ENCODE measurements at regions not wholly inside any gene's neighbourhood (a gene's known extent, or its start where the extent isn't known, plus 50 kb on each side); places are given as distances from the start of the nearest gene placed in this dataset.

DNA sequence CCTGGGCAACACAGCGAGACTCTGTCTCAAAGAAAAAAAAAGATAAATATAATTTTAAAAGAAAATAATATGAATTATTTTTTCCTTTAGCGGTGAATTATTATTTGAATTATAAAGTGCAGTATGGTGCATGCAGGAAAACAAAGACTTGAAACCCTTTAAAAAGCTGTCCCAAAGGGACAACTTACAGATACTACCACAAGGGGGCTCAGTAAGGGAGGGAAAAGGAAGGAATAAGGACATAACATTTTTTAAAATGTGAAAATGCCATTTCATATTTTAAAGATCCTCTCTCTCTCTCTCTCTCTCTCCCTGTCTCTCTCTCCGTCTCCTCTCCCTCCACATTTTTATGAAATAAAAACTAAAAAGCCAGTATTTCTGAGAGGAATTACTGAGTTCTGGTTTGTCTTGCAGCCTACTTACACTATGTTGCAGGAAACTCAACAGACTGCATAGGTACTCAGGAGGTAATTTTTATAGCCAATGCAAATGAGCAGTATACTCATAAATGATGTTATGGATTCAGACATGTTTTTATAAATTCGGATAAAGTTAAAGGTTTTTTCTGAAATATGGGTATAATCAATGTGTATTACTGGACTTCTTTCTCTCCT is 455.0 kb upstream of the GJE1 start:
- DNase-seq (ENCODE audit: low read depth in 2 of 2): no peak

DNA sequence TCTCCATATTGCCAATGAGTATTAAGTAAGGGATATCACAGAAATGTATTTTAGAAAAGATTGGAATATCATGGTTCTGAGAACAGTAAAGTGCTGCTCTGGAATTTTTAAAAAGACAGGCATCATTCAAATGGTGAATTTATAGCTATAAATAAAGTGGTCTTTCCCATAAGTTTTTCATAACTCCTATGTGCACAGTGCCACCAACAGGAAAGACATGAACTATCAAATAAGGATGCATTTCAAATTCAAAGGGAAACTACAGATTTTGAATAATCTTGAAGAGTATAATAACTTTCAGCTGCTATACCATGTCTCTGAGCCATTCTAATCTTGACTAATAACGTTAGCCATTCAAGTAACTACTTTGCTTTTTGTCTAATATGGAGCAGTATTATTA is 456.8 kb upstream of the GJE1 start:
- no peak for DNase-seq (ENCODE audit: low read depth in 2 of 2)

DNA sequence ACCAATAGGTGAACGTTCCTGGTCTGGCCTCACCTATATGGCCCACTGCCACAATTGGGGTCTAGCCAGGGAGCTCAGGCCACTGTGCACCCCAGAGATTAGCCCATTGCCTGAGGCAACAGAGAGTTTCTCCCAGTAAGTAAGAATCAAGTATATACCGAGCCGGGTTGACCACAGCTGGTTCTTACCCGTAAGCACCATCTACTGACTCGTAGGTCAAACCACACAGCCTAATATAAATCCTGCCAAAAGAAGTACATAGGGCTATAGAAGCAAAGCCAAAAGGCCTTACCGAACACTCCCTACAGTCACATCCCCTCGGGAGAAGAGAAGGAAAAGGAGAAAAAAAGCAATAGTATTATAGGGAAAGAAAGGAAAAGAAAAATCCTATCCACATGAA is 463.6 kb upstream of the GJE1 start:
- no peak for DNase-seq (ENCODE audit: low read depth in 2 of 2)

DNA sequence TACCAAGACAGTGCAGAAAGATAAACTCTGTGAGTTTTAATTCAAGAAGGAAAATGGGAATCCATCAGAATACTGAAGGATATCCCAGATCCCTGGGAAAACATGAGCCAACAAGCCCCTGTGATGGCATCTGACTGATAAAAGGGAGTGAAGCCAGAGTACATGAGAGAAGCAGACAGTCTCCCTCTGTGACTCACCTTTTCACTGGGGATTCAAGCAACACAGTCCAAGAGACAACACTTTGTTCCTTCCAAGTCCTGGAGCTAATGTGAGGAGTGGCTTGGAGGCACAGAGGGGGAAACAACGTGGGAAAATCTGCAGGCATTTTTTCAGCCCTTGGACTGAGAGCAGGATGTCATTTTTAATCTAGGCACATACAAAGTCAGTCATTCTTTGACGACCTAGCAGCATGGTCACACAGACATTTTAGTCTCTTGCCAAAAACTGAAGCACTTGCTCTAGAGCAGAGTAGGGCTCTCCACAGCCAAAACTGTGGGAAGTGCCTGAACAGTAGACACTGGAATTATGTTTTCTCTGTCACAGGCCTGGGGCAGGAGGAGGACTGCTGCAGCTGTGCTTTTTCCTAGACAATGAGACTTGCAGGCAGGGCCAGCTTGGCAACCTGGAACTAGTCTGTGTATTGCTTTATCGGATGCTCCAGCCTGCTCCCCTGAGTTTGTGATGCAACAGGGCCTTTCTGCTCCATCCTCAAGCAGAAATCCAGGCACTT is 465.0 kb upstream of the GJE1 start:
- DNase-seq (ENCODE audit: low read depth in 2 of 2): no peak

DNA sequence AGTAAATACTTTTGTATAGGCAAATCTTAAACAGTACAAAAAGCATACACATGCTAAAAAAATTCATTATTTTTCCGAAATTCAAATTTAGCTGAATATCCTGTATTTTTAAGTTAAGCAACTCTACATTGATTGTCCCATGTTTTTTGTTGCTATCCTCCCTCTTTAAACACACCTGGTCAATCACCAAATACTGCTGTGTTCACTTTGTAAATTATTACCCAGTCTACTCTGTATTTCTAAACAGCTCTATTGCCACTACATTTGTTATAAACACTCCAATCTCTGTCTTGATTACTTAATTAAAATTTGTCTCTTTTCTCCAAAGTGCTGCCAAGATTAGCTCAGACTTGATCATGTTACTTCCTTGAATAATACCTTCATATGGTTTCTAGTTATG is 466.5 kb upstream of the GJE1 start:
- no peak for DNase-seq (ENCODE audit: low read depth in 2 of 2)

DNA sequence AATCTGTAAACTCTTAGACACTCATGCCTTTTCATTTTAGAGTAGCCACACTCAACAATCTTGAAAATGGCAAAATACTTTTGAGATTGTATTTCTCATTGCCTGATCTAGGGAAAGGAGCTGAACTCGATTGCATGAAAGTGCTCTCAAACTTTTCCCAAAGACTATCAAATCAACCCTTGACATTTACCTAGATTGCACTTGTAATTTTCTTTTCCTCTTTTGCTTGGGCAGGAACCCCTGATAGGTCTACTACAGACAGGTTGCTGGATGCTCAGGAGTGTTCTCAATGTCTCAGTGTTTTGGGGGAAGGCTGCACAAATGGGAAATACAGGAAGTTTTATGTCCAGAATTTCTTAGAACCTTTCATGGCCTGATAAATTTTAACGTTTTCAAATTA is 468.0 kb upstream of the GJE1 start:
- no peak for DNase-seq (ENCODE audit: low read depth in 2 of 2)

DNA sequence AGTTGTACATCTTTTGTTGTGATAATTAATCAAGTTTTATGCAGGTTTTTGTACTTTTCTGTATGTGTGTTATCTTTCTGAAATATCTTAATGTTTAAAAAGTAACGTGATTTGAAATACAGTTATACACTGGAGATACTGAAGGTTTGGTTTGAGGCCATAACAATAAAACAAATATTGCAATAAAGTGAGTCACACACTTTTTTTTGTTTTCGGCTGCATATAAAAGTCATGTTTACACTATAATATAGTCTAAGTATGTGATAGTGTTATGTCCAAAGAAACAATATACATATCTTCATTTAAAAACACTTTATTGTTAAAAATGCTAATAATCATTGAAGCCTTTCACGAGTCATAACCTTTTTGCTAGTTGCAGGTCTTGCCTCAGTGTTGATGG is 473.1 kb upstream of the GJE1 start:
- no peak for DNase-seq (ENCODE audit: low read depth in 2 of 2)

DNA sequence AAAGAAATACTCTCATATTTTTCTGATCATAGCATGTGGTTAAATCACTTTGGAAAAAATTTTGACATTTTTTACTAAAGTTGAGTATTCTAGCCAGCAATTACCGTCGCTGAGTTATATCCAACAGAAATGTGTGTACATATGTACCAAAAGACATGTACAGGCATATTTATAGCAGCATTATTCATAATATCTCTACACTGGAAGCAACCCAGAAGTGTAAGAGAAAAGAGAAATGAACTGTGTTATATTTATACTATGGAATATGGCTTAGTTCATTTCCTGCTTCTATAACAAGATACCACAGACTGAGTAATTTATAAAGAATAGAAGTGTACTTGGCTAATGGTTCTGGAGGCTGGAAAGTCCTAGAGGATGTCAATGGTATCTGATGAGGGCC is 474.0 kb upstream of the GJE1 start:
- no peak for DNase-seq (ENCODE audit: low read depth in 2 of 2)

DNA sequence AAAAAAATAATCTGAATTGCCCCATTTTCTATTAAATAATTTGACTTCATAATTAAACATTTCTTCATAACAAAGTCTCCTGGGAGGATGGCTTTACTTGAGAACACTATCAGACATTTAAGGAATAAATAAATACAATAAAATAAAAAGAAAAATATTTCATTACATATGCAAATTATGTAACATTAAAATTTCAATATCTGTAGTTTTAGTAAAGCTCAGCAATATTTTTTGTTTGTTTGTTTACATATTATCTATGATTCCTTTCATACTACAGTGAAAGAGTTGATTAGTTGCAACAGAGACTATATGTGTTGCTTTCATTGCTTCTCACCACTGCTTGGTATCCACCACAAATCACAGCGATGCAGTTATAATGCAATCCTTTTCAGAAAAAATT is 474.9 kb upstream of the GJE1 start:
- DNase-seq (ENCODE audit: low read depth in 2 of 2): no peak

DNA sequence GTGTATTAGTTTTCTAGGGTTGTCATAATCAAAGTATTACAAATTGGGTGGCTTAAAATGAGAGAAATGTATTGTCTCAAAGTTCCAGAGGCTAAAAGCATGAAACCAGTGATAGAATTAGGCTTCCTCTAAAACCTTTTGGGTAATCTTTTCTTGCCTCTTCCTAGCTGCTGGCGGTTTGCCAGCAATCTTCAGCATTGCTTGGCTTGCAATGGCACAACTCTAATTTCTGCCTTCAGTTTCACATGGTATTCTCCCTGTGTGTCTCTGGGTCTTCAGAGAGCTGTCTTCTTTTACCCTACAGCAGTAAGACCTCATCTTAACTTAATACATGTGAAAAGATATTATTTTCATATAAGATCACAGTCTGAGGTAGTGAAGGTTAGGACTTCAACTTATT is 479.1 kb upstream of the GJE1 start:
- DNase-seq (ENCODE audit: low read depth in 2 of 2): no peak

DNA sequence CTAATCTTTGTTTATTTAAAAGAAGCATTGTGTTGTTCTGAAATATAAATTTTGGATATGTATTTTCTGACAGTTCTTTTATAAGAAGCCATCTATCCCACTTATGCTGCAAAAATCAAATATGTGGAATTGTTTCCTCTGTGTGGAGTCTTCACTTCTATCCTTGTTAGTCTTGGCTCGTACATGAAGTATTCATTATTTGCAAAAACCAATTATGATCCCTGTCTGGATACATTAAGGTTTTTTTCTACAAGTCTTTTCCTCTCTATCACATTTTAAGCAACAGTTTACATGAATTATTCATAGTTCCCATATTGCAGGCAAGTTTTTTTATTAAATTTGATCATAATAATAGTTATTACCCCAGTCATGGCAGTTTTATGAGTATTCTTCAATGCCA is 490.8 kb upstream of the GJE1 start:
- no peak for DNase-seq (ENCODE audit: low read depth in 2 of 2)

DNA sequence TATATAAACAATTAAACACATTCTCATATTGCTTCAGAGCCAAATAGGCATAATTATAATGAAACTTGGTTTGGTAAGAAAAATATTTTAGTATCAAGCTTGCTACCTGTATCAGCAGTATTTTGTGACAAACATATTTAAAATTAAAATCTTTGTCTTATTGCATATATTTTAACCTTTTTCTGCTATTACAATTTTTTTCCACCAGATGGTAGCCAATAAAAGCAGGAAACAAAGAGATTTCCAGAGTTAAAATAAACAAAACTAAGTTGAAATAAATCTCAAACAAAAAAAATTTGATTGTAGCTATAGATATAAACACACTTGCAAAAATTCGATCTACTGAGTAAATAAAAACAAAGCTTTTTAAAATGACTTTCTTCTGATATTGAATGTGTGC is 491.3 kb upstream of the GJE1 start:
- no peak for DNase-seq (ENCODE audit: low read depth in 2 of 2)

DNA sequence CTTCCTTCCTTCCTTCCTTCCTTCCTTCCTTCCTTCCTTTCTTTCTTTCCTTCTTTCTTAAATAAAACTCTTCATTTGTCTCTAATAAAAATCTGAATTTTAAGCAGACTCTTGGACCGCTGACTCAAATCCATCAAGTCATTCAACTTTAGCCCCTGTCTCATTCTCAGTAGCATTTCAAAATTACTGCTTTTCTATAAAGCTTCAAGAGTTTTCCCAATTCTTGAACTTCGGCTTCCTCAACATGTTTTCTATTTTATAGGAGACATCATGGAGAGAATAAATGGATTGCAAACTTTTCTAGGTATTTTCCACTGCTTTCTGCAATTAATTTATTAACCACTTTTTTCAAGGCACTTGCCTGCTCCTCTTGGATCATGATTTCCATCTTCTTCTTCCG is 497.1 kb upstream of the GJE1 start:
- DNase-seq (ENCODE audit: low read depth in 2 of 2): no peak

DNA sequence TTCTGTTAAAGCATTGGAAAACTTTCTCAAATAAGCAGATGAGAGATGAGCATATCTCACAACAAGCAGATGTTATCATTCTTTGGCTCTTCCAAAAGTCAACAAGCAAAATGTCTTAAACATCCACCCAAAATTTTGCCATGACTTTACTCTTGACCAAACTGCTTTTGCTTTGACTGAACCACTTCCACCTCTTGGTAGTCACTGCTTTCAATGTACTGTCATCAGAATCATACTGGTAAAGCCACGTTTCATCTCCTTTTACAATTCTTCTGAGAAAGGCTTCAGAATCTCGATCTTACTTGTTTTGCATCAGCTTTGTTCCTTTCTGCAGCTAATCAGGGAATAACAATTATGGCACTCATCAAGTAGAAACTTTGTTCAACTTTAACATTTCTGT is 498.5 kb upstream of the GJE1 start:
- no peak for DNase-seq (ENCODE audit: low read depth in 2 of 2)

DNA sequence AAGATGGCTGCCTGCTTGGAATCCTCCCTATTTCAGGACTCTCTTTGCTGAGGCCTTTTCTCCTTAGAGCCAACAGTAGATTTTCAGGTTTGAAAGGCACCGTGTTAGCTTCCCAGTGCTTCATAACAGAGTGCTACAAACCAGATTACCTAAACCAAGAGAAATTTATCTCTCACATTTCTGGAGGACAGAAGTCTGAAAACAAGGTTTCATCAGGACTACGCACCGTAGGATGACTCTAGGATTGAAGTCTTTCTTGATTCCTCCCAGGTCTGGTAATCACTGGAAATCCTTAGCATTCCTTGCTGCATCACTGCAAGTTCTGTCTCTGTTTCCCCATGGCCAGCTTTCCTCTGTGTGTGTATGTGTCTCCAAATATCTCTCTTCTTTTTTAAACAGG is 508.4 kb upstream of the GJE1 start:
- no peak for DNase-seq (ENCODE audit: low read depth in 2 of 2)

DNA sequence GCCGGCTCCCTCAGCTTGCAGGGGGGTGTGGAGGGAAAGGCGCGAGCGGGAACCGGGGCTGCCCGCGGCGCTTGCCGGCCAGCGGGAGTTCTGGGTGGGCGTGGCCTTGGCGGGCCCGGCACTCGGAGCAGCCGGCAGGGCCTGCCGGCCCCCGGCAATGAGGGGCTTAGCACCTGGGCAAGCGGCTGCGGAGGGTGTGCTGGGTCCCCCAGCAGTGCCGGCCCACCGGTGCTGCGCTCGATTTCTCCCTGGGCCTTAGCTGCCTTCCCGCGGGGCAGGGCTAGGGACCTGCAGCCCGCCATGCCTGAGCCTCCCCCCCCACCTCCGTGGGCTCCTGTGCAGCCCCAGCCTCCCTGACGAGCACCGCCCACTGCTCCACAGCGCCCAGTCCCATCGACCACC is 514.5 kb upstream of the GJE1 start:
- no peak for DNase-seq (ENCODE audit: low read depth in 2 of 2)

DNA sequence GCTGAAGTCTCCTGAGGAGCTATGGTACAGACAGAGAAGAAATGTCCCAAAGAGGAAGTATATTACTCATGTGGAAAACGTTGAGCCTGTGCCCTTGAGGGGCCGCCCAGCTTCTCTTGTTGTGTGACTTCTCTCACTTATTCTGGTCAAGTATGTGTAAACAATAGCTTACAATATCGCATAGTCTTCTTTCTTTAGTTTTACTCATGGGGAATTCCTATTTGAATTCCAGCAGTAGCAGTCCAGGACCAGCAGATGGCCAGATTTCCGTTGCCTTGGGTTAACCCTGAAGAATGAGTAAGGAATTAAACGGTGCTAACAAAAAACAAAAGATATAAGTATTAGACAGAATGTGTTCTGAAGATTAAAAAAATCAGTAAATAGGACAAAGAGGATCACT is 522.0 kb upstream of the GJE1 start:
- DNase-seq (ENCODE audit: low read depth in 2 of 2): no peak

DNA sequence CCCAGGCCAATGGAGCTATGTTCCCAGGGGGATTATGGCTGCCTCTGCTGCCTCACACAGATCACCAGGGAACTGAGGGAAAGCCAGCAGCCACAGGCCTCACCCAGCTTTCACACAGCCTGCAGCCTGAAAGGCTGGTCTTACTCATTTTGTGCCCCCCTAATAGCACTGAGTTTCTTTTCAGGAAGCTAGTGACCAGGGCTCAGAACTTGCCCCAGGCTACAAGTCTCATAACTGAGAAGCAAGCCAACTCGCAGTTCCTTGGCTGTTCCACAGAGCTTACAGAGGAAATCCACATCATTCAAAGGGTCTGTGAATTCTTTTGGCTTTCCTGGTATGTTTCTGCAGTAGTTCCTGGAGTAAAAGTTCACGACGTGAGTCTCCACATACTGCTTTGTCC is 524.8 kb upstream of the GJE1 start:
- no peak for DNase-seq (ENCODE audit: low read depth in 2 of 2)

DNA sequence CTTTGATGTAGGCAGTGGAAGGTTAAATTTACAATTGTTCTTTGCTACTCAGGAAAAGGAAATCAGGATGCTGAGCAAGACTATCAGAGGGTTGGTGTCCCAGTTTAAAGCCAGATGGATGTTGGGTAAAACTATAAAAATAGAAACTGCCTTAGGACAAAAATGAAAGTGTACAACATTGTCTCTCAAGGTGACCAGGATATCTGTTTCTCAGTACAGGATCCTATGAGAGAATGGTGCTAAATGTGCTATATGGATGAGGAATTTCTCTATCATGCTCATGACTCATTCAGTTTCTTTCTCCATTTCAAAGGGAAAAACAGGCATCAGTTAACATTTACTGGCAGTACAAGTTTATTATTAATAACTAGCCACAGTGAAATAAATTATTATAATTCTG is 534.2 kb upstream of the GJE1 start:
- no peak for DNase-seq (ENCODE audit: low read depth in 2 of 2)

DNA sequence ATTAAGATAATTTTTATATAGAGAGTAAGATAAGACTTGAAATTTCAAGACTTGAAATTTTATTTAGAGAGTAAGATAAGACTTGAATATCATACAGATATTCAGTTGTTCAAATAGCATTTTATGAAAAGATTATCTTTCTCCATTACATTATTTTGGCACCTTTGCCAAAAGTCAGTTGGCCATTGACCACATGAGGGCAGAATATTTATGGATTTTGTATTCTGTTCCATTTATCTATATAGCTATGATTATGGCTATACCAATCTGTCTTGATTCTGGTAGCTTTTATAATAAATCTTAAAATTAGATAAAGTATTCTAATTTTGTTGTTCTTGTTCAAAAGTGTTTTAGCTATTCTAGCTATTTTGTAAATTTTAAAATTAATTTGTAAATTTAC is 537.9 kb upstream of the GJE1 start:
- no peak for DNase-seq (ENCODE audit: low read depth in 2 of 2)

DNA sequence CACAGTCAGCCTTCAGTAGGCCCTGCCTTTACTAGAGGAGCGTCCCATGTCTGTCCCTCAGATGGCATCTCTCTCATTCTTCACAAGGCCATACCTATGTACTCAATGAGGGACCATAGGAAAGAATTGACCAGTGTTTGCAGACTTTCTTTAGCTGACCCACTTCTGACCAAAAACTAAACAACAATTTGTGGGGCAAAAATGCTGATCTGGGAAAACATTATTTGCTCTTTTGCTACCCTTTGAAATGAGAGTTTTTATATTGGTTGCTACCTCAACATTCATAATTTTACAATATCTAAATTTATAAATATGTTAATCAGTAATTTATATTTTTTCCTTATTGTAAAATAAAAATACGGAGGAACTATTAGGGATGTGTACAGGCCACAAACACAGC is 539.4 kb upstream of the GJE1 start:
- no peak for DNase-seq (ENCODE audit: low read depth in 2 of 2)

DNA sequence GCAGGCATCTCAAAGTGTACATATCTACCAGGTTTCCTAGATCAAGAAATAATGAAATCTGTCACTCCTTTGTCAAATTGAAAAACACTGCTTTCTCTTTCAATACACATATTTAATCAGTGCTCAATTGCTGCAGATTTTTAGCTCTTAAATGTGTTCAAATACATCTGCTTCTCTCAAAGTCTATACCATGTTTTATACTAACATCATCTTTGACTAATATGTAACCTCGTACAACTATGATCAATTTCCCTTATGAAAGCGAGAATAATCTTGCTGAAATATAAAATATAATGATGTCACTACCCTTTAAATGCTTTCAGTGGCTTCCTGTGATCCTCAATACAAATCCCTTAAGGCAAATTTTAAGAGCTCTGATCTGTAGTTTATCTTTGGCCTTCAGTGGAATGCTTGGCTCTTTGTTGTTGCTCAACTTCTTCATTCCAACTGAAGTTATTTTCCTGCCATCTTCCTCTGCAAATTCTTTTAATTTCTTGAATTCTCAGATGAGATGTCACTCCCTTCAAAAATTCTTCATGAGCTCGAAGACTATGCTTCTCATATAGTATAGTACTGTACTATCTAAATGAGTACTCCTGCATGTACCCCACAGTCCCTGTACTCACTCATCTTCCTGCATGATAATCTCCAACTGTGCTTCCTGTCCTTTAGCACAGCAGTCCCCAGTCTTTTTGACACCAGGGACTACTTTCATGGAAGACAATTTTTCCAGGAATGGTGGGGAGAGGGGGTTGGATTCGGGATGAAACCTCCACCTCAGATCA is 545.1 kb upstream of the GJE1 start:
- no peak for DNase-seq (ENCODE audit: low read depth in 2 of 2)

DNA sequence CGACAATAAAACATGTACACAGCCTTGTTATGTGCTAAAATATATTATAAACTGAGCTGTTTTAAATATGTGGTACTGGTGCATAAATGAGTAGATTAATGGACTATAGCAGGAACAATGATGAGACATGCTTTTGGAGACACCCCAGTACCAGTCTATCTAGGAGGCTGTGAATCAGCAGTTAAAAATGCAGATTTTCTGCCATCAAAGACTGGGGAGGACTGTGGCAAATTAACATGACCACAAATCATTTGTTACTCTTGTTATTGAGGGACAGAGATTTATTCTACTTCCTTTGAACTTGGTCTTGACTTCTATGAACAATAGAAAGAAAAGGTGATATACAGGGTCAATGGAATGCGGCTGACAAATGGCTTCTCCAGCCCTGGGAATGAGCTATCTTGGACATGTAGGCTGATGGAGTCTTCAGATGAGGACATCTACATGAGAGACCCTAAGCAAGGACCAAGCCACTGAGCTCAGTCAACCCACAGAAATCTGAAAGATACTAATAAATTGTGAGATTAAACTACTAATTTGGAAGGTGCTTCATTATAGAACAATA is 551.7 kb upstream of the GJE1 start:
- no peak for DNase-seq (ENCODE audit: low read depth in 2 of 2)
